GM21576 (cell line): ENCODE measurements at regions not wholly inside any gene's neighbourhood (a gene's known extent, or its start where the extent isn't known, plus 50 kb on each side); places are given as distances from the start of the nearest gene placed in this dataset.

Source experiments
- ATAC-seq: cut with Tn5 transposase; IDR thresholded peaks from one replicate; pipeline ENCODE4 v1.9.1; 2021; ENCODE audit warnings: mild to moderate bottlenecking, moderate library complexity; ENCODE audit not compliant: unreplicated experiment

DNA sequence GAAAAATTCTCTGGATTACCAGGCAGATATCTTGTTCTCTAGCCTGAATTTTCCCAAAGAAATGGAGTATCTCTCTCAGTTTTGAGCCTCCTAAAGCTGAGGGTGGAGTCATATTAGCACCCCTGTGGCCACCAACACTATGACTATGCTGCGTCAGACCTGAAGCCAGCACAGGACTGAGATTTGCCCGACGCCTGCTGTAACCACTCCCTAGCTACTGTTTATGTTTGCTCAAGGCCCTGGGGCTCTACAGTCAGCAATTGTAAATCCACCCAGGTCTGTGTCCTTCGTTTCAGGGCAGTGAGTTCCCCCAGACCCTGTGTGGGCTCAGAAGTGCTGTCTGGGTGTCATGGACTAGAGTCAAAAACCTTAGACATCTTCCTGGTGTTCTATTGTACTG lies 61.4 kb downstream of the ZXDA start:
- ATAC-seq: no peak

DNA sequence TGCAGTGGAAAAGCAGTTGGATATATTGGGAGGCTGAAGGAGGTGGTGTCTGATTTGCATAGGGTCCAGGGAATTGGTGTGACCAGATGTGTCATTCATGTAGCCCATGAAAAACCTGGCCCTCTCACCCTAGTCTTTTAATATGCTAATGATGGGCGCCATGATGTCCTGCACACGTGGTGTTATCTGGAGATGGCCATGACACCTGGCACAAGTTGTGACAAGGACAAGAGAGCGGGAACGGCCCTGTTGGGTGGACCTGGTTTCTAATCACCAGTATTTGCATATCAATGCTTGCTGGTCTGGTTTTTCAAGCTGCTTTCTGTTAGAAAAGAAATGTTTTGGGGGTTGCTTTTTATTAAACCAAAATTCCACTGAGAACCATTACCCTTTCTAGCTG lies 87.4 kb downstream of the ZXDA start:
- ATAC-seq: no peak

DNA sequence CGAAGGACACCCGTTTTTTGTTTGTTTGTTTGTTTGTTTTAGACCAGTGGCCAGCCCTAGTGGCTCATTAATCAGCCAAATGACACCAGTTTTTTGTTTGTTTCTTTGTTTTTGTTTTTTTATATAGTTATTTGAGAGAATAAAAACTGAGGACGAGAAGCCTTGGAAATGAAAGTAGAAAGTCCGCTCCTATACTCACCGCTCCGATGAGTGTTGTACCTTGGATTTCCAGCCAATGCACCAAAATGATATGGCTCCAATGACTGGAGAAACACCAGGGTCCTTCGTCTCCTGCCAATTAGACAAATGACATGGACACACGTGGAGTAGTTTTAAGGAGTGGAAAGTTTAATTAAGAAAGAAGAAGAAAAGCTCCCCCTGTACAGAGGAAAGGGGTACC lies 87.9 kb downstream of the ZXDA start:
- no peak for ATAC-seq

DNA sequence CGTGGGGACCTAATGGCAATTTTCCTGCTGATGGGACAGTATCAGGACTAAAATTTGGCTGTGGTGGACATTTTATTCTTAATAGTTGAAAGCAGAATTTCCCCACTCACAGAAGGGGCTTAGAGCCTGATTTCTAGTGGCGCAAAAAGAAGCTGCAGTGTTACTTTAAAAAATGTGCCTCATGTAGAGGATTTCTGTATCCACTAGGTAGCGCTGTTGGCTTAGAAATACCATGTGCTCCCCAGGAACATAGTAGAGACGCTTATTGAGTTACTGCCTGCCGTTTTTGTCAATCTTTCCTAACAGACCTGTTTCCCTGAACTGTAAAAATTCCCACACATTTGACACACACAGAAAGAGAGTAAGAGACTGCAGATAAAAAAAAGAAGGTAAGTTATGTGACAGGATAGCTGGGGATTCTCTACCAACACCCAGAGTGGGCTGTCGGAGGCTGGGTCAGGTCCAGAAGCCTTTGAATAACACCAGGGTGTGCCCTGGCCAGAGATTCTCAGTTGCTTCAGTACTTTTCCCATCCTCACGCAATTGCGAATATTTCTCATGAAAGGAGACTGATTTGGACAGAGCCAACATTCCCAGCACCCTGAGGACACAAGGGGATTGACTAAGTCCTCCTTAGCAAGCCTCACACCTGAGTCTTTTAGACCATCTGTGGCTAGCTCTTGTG lies 88.4 kb downstream of the ZXDA start:
- peak; percentile 59 for ATAC-seq

DNA sequence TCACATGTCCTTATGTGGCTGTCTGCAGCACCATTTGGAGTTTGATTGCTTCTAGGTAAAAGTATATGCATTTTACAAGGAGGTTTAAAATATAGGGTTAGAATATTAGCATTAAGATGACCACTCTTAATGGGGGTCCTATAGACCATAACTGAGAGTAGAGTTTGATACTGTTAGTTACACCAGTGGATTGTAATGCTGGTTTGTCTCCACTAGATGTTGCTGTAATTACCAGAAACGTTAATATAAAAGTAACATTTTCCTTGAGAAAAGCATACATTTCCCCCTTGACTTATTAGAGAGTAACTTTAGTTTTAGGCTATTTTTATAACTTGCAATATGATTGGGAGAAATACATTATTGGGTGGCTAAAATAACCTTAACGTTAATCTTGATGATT lies 93.0 kb downstream of the ZXDA start:
- ATAC-seq: no peak

DNA sequence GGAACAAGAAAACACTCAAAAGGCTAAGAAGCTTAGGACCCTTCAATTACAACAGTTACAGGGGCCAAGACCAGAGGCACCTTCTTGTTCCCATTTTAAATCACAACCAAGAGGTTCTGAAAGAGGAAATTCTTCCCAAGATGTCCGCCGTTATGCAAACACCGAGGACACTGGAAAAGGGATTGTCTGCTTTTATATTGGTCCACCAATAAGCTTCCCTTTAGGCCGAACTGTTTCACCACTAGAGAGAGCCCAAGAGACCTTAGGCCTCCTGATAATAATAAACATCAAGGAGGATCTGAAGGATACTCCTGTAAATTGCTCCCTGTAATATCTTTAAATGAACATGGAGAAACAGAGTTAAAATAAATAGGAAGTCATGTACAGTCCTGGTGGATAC lies 92.6 kb upstream of the NLRP2B start:
- ATAC-seq: no peak

DNA sequence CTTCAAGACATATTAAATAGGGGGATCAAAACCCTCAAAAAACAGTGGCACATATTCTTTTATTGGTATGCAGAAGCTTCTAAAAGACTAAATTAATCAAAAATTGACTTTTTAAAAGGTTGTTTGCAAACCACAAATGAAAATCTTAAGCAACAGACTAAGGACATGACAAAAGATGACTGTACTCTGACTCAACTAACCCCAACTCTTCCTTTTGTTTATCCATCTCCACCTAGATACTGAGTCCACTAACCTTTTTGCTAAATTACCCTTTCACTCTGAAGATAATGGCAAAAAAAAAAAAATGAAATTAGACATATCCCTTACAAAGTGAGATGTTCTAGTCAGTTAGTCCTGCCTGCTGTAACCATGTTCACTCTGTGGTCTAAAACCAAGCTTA lies 91.6 kb upstream of the NLRP2B start:
- ATAC-seq: no peak

DNA sequence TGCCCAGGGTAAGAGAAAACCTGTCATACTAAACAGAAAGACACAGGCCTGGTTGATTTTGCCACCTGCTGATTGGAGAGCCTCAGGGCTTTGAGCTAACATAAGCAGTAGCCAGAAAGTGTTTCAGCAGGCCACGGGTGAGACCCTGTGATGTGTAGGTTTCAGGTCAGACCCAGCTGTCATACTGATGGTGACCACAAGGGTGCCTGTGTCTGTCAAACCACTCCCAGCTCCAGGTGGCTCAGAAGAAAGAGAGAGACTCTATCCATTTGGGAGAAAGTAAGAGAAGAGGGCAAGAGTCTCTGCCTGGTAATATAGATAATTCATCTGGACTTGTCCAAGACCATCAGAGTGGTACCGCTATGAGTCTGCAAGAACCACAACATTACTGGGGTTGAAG lies 72.8 kb upstream of the NLRP2B start:
- ATAC-seq: no peak

DNA sequence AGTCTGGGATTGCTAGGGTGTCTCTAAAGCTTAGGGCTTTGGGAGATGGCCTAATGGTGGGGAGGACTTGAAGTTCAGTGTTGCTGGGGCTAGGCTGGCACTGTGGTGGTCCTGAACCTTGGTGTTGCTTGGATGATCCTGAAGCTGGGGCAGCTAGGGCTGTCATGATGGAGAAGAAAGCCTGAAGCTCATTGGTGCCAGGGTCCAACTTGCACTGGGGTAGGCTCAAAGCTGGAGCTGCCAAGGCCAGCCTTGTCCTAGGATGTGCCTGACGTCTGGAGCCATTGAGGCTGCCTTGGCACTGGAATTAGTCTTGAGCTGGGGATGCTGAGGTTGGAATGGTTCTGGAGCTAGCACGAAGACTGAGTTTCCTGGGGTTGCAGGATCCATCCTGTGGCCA lies 61.0 kb upstream of the NLRP2B start:
- no peak for ATAC-seq

DNA sequence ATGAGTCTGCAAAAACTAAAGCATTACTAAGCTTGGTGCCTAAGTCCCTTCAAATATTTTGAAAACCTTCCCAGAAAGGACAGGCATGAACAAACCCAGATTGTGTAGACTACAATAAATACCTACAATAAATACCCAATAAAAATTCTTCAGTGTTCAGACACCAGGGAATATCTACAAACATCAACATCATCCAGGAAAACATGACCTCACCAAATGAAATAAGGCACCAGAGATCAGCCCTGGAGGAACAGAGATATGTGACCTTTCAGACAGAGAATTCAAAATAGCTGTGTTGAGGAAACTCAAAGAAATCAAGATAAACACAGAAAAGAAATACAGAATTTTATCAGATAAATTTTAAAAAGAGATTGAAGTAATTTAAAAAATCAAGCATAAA lies 57.8 kb upstream of the NLRP2B start:
- ATAC-seq: no peak
